ENCODE measurements at regions not wholly inside any gene's neighbourhood (a gene's known extent, or its start where the extent isn't known, plus 50 kb on each side); places are given as distances from the start of the nearest gene placed in this dataset.
"Not testable (repeated sequence)": the region's sequence is repeated elsewhere in the genome, so short reads cannot be mapped to it uniquely, and the experiment has no call there.

DNA sequence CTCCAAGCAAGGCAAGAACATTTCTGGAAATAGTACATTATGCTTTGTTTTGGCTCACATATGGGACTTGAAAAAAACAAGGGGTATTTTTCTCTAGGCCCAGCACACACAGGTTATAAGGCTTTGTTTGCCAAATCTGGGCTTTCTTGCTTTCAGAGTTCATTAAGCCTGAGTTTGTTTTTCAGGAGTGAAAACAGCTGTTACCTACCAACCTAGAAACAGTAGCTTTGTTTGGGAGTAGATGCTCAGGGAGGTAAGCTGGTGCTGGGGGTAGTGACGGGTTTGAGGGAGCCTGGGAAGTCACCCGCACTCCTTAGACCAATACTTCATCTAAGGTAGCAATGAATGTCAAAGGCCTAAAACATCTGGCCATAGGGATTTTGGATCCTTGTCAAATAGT is 241.2 kb downstream of the KBTBD8 start:
- Histone ChIP-seq H3K4me3 (no peak overlapping the region), H3K27me3 (no peaks in the 10 kb centered on the region), H3K27ac (peak overlapping the region in 1 of 2 donors; percentile 36), H3K4me1 (peaks cover 5% of the 10 kb centered on the region), H3K9me3 (no peaks in the 10 kb centered on the region), H3K36me3 (ENCODE audit: low read depth, missing control alignments) (no peaks in the 10 kb centered on the region)
- WGBS, 2 donors: 53 to 60% methylated on average over 2 of the region's 2 CpGs
- TF ChIP-seq, protein P1, sequence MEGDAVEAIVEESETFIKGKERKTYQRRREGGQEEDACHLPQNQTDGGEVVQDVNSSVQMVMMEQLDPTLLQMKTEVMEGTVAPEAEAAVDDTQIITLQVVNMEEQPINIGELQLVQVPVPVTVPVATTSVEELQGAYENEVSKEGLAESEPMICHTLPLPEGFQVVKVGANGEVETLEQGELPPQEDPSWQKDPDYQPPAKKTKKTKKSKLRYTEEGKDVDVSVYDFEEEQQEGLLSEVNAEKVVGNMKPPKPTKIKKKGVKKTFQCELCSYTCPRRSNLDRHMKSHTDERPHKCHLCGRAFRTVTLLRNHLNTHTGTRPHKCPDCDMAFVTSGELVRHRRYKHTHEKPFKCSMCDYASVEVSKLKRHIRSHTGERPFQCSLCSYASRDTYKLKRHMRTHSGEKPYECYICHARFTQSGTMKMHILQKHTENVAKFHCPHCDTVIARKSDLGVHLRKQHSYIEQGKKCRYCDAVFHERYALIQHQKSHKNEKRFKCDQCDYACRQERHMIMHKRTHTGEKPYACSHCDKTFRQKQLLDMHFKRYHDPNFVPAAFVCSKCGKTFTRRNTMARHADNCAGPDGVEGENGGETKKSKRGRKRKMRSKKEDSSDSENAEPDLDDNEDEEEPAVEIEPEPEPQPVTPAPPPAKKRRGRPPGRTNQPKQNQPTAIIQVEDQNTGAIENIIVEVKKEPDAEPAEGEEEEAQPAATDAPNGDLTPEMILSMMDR (IDR thresholded peaks at IDR 0.05): no peak
- no peak for TF ChIP-seq POLR2A (IDR thresholded peaks at IDR 0.05)
- intact Hi-C loops (cut with DNase I; ENCODE audit: low total_unique reads): no loop called here
- no peak for DNase-seq

DNA sequence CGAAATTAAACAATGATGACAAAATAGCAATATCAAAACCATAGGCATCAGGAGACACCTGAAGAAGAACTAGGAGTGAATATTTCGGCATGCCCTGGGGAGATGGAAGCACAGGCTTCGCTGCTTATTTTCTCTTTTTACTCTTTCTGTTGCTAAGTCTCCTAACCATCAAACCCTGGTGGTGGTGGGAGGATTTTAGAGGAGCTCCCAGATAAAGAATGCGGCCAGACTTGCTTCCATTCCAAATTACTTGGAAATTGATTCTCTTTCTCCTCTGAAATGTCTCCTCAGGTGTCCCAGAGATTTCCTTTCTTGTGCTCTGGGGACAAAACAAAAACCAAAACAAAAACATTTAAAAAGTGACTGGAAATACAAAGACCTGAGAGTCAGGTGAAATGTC is 243.0 kb downstream of the KBTBD8 start:
- H3K36me3 ChIP-seq (ENCODE audit: low read depth, missing control alignments): no peaks in the 10 kb centered on the region
- TF ChIP-seq, protein P1 (IDR thresholded peaks at IDR 0.05): no peak
- no peak for TF ChIP-seq POLR2A (IDR thresholded peaks at IDR 0.05)
- H3K4me1 ChIP-seq: peaks cover 5% of the 10 kb centered on the region
- no peak overlapping the region for H3K4me3 ChIP-seq
- no peak for DNase-seq
- 63 to 82% methylated on average over 4 of the region's 4 CpGs for WGBS, 2 donors
- intact Hi-C loops (cut with DNase I; ENCODE audit: low total_unique reads): no loop called here
- no peaks in the 10 kb centered on the region for H3K27me3 ChIP-seq
- no peak overlapping the region for H3K27ac ChIP-seq
- no peaks in the 10 kb centered on the region for H3K9me3 ChIP-seq

DNA sequence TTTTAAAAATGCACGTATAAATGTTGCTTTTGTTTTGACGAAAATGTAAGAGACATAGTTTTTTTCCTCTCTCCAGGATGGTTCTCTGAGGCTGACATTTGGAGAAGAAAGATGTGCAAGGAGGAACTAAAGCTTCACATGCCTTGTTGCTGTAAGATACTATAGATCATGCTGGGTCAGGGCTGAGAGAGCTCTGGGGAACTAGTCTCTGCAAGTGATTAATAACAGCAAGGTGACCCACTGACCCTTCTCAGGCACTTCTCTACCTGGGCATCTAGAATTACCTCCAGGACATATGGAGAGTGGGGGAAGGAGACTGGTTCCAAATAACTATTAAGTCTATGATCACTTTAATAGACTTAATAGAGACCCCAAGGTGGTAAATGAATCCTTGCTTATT is 246.0 kb downstream of the KBTBD8 start:
- TF ChIP-seq, protein P1 (IDR thresholded peaks at IDR 0.05): no peak
- H3K4me1 ChIP-seq: peaks cover 5% of the 10 kb centered on the region
- no peaks in the 10 kb centered on the region for H3K9me3 ChIP-seq
- intact Hi-C loops (cut with DNase I; ENCODE audit: low total_unique reads): no loop called here
- no peak for DNase-seq
- H3K27me3 ChIP-seq: no peaks in the 10 kb centered on the region
- H3K4me3 ChIP-seq: no peak overlapping the region
- H3K27ac ChIP-seq: no peak overlapping the region
- H3K36me3 ChIP-seq (ENCODE audit: low read depth, missing control alignments): no peaks in the 10 kb centered on the region
- WGBS, 2 donors: 46 to 50% methylated on average over 2 of the region's 2 CpGs

DNA sequence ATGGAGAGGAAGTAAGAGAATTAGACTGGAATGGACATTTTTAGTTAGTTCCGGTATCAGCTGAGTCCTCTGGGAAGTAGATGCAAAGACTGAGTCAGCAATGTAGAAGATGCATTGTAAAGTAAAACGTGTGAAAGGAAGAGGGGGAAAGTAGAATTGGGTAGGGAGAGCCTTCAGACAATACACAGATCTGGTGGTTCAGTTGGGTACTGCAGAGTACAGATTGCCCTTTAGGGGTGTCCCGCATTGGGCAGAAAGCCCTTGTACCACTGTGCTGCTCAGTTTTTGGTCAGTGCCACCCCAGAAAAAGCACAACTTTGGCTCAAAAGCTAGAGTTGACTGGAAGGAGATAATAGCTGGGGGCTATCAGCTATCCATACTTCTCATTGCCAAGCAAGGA is 247.4 kb downstream of the KBTBD8 start:
- Histone ChIP-seq H3K9me3 (no peaks in the 10 kb centered on the region), H3K4me1 (no peaks in the 10 kb centered on the region), H3K27ac (no peak overlapping the region), H3K36me3 (ENCODE audit: low read depth, missing control alignments) (no peaks in the 10 kb centered on the region), H3K27me3 (no peaks in the 10 kb centered on the region), H3K4me3 (no peak overlapping the region)
- intact Hi-C loops (cut with DNase I; ENCODE audit: low total_unique reads): no loop called here
- DNase-seq: no peak
- TF ChIP-seq, protein P1 (IDR thresholded peaks at IDR 0.05): peak in 1 of 3 experiments; percentile 2
- no peak for TF ChIP-seq POLR2A (IDR thresholded peaks at IDR 0.05)
- WGBS, 2 donors: 69 to 73% methylated on average over 3 of the region's 3 CpGs

DNA sequence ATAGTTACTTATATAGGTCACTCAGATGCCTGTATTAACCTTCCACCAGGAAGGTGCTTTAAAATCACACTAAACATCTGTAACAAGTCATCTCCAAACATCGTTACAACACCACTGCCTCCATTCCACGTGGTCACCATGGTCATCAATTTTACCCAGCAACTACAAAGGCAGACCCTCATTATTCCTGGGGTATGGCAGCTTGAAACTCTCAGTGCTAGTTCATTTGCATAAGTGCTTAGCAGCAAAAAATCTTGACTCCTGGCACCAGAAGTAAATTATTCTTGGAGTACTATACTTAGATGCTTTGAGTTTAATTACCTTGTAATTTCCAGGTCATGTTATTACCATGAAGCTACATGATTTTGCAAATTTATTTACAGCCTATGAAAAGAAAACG is 250.6 kb downstream of the KBTBD8 start:
- no peak overlapping the region for H3K27ac ChIP-seq
- WGBS, 2 donors: 57 to 65% methylated on average over 3 of the region's 3 CpGs
- intact Hi-C loops (cut with DNase I; ENCODE audit: low total_unique reads): no loop called here

DNA sequence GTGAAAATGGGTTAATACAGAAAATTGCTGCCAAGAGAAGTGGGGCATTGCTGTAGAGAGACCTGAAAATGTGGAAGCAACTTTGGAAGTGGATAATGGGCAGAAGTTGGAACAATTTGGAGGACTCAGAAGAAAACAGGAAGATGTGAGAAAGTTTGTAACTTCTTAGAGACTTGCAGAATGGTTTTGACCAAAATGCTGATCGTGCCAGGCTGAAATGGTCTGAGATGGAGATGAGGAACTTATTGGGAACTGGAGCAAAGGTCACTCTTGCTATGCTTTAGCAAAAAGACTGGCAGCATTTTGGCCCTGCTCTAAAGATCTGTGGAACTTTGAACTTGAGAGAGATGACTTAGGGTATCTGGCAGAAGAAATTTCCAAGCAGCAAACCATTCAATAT is 254.8 kb downstream of the KBTBD8 start:
- H3K36me3 ChIP-seq (ENCODE audit: low read depth, missing control alignments); H3K9me3 ChIP-seq; intact Hi-C loops (cut with DNase I; ENCODE audit: low total_unique reads); DNase-seq; H3K27me3 ChIP-seq; H3K27ac ChIP-seq; H3K4me1 ChIP-seq; H3K4me3 ChIP-seq: not testable (repeated sequence)
- WGBS, 2 donors: 84 to 89% methylated on average over 1 of the region's 1 CpG

More for the DNA sequence above, 250.6 kb downstream of the KBTBD8 start:
- Histone ChIP-seq H3K27me3 (no peaks in the 10 kb centered on the region), H3K4me1 (no peaks in the 10 kb centered on the region), H3K4me3 (no peak overlapping the region), H3K9me3 (no peaks in the 10 kb centered on the region), H3K36me3 (ENCODE audit: low read depth, missing control alignments) (no peaks in the 10 kb centered on the region)
- DNase-seq: no peak
- TF ChIP-seq POLR2A (IDR thresholded peaks at IDR 0.05): no peak
- TF ChIP-seq, protein P1 (IDR thresholded peaks at IDR 0.05): no peak
